H54 (cell line): ENCODE measurements at regions not wholly inside any gene's neighbourhood (a gene's known extent, or its start where the extent isn't known, plus 50 kb on each side); places are given as distances from the start of the nearest gene placed in this dataset.

Experiments
- DNase-seq: peaks from one replicate; pipeline ENCODE4 v3.0.0; 2011; ENCODE audit warnings: low spot score, mixed read lengths; ENCODE audit not compliant: insufficient read length
- FAIRE-seq: peaks from 3 replicates; lab custom pipeline; 2011; peaks lifted over from hg19 to GRCh38; lab: Jason Lieb, UNC
- POLR2A ChIP-seq: IDR thresholded peaks from 2 replicates; pipeline ENCODE4 v1.6.1; 2011; ENCODE audit warnings: low read depth, mild to moderate bottlenecking, low read length

- FAIRE-seq, result no peak
- no peak for TF ChIP-seq POLR2A
- DNase-seq, result no peak
These were observed 114.4 kb downstream of the TSN start for GRCh38 chr2:121869873-121870272.

DNA sequence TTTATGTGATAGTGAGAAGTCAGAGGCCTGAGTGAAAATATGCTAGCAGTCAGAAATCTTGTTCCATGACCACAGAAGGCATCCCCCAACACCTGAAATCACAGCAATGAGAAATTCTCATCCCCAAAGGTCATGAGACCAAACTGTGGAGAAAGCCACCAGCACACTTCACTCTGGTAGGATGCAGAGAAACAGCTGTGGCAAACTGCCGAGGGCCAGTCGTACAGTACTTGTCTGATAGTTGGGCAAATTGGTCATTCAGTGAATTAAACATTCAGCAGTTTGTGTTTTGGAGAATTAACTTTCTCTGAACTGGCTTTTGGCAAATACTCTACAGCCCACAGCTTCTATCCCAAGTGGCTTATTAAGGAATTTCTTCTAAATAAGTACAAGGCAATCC is 117.2 kb downstream of the TSN start:
- DNase-seq (no peak), FAIRE-seq (no peak)
- no peak for TF ChIP-seq POLR2A

DNA sequence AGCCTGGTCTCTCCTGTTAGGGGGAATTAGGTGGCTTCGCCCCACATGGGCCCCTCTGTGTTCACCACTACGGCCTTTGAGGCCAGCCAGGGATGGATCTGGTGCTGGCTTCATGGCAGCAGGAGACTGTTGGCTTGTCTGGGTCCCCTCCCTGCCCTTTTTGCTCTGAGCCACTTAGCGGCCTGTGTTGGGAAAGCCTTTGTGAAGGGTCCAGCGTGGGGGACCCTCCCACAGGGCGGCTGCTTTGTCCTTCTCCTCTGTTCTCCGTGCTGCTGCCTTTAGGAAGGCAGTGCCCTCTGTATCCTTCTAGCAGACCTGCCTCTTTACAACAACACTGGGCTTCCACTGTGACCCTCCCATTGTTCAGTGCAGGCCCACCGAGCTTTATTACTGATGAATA is 118.4 kb downstream of the TSN start:
- no peak for DNase-seq
- no peak for TF ChIP-seq POLR2A
- FAIRE-seq, result no peak

- TF ChIP-seq POLR2A, result no peak
- DNase-seq (no peak), FAIRE-seq (no peak)
These were observed 120.2 kb downstream of the TSN start for GRCh38 chr2:121875585-121876185.

DNA sequence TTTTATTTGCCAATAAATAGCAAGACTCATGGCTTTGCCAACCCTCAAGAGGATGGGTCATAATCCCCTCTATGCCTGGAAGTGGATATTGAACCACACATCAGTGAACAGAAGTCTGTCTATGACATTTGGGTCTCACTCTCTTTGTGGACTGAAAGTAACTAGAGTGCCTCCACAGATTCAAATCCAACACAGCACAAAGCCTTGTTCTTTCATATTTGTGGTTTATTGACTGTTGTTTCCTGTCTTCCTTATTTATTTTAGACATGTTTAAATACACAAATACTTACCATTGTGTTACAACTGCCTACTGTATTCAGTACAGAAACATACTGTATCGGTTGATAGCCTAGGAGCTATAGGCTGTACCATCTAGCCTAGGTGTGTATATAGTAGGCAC is 121.9 kb downstream of the TSN start:
- DNase-seq, result no peak
- no peak for FAIRE-seq
- no peak for TF ChIP-seq POLR2A

- no peak for TF ChIP-seq POLR2A
- no peak for FAIRE-seq
- DNase-seq, result no peak
These were observed 124.8 kb downstream of the TSN start for GRCh38 chr2:121880283-121880682.

GRCh38 chr2:121881038-121881437 is 125.6 kb downstream of the TSN start:
- DNase-seq, result no peak
- FAIRE-seq, result no peak

GRCh38 chr2:121881950-121882349 is 126.5 kb downstream of the TSN start:
- TF ChIP-seq POLR2A, result no peak
- FAIRE-seq (no peak), DNase-seq (no peak)

More at GRCh38 chr2:121881038-121881437, 125.6 kb downstream of the TSN start:
- no peak for TF ChIP-seq POLR2A

DNA sequence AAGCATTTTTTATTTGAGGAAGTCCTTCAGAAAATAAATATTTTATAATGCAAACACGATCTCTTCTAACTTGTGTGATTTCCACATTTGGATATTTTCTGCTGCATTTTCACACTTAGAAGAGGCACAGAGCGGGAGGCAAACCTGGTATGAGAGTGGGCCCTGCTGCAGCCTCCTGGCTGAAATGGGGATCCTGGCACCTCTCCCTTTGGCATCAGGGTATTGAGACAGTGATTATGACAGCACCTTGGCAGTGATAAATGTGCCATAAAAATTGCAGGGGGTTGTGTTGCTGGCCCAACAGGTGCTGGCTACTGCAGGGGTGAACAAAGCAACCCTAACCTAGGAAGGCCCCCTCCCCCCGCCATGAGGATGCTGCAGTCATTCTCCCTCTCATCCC is 128.6 kb downstream of the TSN start:
- FAIRE-seq (no peak), DNase-seq (no peak)
- no peak for TF ChIP-seq POLR2A

DNA sequence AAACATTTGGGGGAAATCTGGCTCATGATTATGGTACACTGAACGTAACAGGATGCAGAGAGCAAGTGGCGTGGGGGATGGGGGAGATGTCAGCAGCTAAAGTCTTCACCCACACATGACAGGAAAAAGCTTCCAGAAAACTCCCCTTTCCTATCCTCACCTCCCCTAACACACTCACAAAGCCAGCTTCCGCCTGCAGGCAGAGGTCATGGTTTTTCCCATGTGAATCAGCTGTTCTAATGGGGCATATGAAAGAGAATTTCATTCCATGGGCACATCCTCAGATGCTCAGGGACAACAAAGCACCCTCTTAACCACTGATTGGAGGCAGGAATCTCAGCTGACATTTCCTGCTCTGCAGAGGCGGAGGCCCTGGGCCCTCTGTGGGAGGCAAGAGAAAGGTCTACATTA is 129.1 kb downstream of the TSN start:
- no peak for FAIRE-seq

DNA sequence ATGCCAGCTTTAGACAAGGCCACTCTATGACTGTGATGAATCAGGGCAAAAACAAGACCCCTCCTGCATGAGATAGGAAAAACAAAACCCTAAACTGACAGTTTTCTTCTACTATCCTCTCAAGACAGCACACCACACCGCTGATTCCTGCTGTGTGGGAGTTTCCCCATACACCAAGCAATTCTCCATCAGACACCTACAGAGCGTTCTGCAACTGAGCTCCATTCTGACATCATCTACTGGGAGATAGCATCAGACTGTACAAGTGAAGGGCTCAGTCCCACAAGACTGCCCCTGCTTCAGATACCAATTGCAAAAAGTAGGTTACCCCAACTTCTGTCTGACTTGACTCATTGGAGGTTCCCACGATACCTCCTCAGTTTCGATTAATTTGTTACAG is 130.6 kb downstream of the TSN start:
- no peak for FAIRE-seq

More for the DNA sequence above, 129.1 kb downstream of the TSN start:
- DNase-seq, result no peak
- TF ChIP-seq POLR2A, result no peak

DNA sequence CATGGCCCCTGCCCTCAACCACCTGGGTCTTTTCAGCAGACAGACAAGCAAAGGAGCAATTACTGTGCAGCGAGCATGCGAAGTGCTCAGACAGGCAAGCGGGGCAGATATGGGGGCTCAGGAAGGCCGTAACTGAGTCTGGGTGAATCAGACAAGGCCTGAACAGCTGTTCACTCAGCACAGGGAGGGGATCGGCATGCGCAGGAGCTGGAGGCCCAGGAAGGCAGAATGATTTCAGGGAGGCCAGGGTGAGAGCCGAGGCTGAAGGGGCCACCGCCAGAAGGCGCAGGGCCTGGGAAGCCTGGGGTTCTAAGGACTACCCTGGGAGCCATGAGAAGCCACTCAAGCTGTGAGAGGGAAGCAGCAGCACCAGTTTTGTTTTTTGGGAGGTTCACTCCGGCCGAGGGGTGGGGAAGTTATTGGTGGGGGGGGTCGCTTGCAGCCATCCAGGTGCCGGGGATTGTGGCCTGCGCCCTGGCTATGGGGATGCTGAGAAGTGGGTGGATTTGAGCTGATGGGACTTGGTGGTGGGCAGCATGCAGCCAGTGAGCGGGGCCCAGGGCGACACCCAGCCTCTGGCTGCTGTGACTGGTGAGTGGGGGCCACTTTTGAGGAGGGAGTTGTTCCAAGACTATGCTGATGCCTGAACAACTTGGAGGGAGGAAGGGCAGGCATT is 132.2 kb downstream of the TSN start:
- TF ChIP-seq POLR2A, result no peak
- FAIRE-seq, result no peak
- DNase-seq, result no peak

More for the DNA sequence above, 130.6 kb downstream of the TSN start:
- no peak for DNase-seq
- TF ChIP-seq POLR2A, result no peak

DNA sequence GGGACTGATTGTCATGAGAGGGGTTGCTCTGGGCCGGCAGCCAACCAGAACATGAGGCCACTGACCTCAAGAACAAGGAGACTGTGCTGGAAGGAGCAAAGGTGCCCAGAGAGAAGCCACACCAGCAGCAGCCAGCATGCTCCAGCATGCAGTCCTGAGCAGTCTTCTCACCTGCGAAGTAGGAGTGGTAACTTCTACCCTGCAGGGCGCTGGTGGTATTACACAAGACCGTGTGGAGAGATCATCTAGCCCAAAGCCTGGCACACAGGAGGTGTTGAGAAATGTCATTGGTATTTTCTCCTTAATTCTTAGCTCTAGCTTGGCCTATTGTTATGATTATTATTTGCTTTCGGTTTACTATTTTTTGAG is 132.7 kb downstream of the TSN start:
- FAIRE-seq, result no peak
- TF ChIP-seq POLR2A, result no peak
- peak; percentile 30 for DNase-seq

DNA sequence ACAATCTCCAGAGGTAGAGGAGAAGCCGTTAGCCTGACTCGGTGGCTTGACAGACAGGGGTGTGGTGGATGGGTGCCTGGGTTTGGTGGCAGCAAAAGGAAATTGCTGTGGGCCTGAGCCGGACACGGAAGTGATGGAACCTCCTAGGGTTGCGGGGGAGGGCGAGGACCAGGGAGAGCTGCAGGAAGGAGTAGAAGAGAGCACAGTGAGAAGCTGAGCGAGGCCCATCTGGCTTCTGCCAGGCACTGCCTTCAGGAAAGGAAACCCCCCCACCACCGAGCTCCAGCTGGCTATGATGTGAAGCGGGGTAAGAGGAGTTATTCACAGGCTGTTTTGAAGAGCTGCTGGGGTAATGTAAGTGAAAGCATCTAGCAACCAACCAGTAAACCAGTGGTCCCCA is 134.6 kb downstream of the TSN start:
- no peak for TF ChIP-seq POLR2A
- FAIRE-seq (no peak), DNase-seq (no peak)
